GM18508 (cell line): ENCODE measurements at regions not wholly inside any gene's neighbourhood (a gene's known extent, or its start where the extent isn't known, plus 50 kb on each side); places are given as distances from the start of the nearest gene placed in this dataset.

ENCODE experiments used
- ATAC-seq: cut with Tn5 transposase; IDR thresholded peaks from one replicate; pipeline ENCODE4 v1.9.1; 2021; ENCODE audit warnings: moderate number of reproducible peaks; ENCODE audit not compliant: insufficient read depth, unreplicated experiment

- no peak for ATAC-seq
Observed at GRCh38 chr1:69403756-69404320, 163.9 kb upstream of the LRRC7 start.

GRCh38 chr1:69404486-69404885, 163.2 kb upstream of the LRRC7 start:
- no peak for ATAC-seq

- ATAC-seq: no peak
Observed at GRCh38 chr1:69406244-69406643, 161.5 kb upstream of the LRRC7 start.

GRCh38 chr1:69409731-69410456, 157.8 kb upstream of the LRRC7 start:
- ATAC-seq: no peak

- no peak for ATAC-seq
Observed at GRCh38 chr1:69410457-69410850, 157.3 kb upstream of the LRRC7 start.

GRCh38 chr1:69410893-69411292, 156.8 kb upstream of the LRRC7 start:
- ATAC-seq: no peak

- ATAC-seq: no peak
Observed at GRCh38 chr1:69411617-69412016, 156.1 kb upstream of the LRRC7 start.

- ATAC-seq: no peak
Observed at GRCh38 chr1:69413129-69413528, 154.6 kb upstream of the LRRC7 start.

GRCh38 chr1:69414574-69414973, 153.1 kb upstream of the LRRC7 start:
- no peak for ATAC-seq

GRCh38 chr1:69421286-69421685, 146.4 kb upstream of the LRRC7 start:
- no peak for ATAC-seq

GRCh38 chr1:69425871-69426270, 141.9 kb upstream of the LRRC7 start:
- no peak for ATAC-seq

GRCh38 chr1:69426401-69426800, 141.3 kb upstream of the LRRC7 start:
- ATAC-seq: no peak

- no peak for ATAC-seq
Observed at GRCh38 chr1:69433073-69433472, 134.6 kb upstream of the LRRC7 start.

GRCh38 chr1:69436151-69436550, 131.6 kb upstream of the LRRC7 start:
- no peak for ATAC-seq

GRCh38 chr1:69438056-69438795, 129.5 kb upstream of the LRRC7 start:
- no peak for ATAC-seq

- ATAC-seq: no peak
Observed at GRCh38 chr1:69441496-69441895, 126.2 kb upstream of the LRRC7 start.

GRCh38 chr1:69451196-69451595, 116.5 kb upstream of the LRRC7 start:
- no peak for ATAC-seq

GRCh38 chr1:69455718-69456117, 112.0 kb upstream of the LRRC7 start:
- ATAC-seq: no peak

GRCh38 chr1:69459244-69459643, 108.5 kb upstream of the LRRC7 start:
- no peak for ATAC-seq

GRCh38 chr1:69475021-69475420, 92.7 kb upstream of the LRRC7 start:
- no peak for ATAC-seq

- no peak for ATAC-seq
Observed at GRCh38 chr1:69479734-69480133, 88.0 kb upstream of the LRRC7 start.

GRCh38 chr1:69483246-69483645, 84.5 kb upstream of the LRRC7 start:
- no peak for ATAC-seq
